ENCODE measurements at regions not wholly inside any gene's neighbourhood (a gene's known extent, or its start where the extent isn't known, plus 50 kb on each side); places are given as distances from the start of the nearest gene placed in this dataset.

DNA sequence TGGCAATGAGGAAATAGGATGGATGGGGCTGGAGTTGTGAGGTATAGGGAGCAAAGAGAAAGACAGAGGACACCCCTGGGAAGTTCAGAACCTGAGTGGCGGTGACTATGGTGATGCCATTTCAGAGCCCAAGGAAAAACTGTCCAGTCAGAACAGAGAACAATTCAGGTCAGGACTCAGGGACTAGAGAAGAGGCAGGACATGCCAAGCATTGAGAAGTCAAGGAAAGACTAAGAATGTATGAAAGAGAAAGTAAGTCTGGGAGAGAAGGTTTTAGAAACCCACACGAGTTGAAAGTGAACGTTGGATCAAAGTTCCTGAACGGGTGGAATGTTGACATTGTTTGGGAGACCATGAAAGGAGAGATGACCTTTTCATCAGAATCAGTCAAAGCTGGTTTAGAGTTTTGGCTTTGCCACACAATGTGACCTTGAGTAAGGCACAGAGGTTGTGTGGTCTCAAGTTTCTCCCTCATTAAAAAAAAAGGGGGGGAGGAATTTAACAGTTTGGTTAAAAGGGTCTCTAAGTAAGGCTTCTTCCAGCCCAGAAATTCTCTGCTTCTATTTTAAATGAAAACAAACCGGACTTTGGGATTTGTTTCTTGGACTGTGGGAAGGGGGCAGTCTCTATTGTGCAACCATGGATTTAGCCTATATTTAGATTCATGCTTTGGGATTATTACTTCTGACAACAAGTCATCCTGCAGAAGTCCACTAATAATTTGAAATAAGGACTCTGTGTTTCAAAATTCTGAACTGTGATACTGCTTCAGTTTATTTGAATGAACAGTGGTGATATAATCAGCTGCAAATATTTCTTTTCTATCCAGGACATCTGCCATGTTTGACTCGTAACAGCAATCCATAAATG lies 315.9 kb upstream of the TBL1XR1 start:
- no peak for DNase-seq (ENCODE audit: low read depth)

DNA sequence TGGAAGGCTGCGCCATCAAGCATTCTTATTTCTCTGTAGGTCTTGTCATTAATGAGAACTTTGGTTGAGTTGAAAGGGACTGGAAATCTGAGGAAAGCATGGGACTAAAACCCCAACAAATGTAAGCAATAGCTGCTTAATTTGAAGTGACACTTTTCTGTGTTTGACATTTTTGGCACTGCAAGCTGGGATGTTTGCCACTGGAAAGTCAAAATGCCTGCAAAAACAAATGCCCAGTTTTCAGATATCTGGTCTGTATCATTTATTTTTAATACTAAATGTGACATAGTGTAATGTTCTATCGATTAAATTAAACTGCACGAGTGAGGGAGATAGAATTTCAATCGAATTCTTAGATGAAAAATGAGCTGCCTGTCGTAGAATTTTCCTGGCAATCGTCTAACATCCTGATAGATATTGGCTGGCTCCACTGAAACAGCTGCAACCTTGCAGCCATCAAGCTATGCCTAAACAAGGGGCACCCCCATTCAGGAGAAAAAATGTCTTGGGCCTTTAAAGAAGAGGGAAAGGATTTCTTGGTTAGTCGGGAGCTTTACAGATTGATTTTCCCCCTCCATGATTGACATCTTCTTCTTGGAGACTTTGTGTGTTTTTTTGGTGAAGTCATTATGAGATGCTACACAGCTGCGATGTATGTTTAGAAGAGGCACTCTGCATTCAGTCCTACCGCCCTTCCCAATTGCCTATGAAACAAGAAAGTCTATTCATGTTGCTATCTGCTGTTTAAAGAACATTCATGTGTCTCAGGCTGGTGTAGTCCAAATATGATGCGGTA lies 316.7 kb upstream of the TBL1XR1 start:
- no peak for DNase-seq (ENCODE audit: low read depth)

GRCh38 chr3:177514611-177515499 lies 317.6 kb upstream of the TBL1XR1 start:
- no peak for DNase-seq (ENCODE audit: low read depth)

- no peak for DNase-seq (ENCODE audit: low read depth)
Observed at GRCh38 chr3:177515786-177516157, 318.5 kb upstream of the TBL1XR1 start.

GRCh38 chr3:177516158-177517011 lies 319.1 kb upstream of the TBL1XR1 start:
- no peak for DNase-seq (ENCODE audit: low read depth)

- DNase-seq (ENCODE audit: low read depth), result no peak
Observed at GRCh38 chr3:177517906-177518305, 320.6 kb upstream of the TBL1XR1 start.

- no peak for DNase-seq (ENCODE audit: low read depth)
Observed at GRCh38 chr3:177519588-177519987, 322.3 kb upstream of the TBL1XR1 start.

DNA sequence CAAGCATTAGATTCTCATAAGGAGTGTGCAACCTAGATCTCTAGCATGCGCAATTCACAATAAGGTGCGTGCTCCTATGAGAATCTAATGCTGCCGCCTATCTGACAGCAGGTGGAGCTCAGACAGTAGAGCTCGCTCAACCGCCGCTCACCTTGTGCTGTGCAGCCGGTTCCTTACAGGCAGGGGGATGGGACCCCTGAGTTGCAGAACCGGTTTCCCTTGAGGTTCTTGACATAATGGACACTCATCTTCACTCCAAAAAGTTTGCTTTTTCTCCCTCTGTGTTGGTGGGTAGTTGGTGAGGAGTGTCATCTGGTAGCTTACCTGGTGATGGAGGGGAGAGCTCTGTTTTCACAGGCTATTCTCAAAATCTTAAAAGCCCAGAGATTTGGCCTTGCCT lies 324.0 kb upstream of the TBL1XR1 start:
- no peak for DNase-seq (ENCODE audit: low read depth)

DNA sequence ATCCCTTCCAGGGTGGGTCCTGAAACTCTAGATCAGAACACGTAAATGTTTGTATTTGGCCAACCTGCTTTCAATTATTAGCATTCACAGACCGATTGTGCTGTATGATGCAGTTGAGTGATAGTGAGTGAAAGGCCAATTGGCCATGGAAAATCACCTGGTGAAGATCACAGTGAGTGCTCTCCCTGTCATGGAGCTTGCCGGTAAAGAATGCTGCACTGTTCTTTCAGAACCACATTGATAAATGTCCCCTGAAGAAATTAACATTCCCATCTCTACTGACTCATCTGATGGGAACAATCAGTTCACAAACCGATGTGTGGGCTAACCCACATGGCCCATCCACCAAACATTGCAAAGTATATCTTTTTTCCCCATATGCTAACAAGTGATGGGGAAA lies 324.8 kb upstream of the TBL1XR1 start:
- no peak for DNase-seq (ENCODE audit: low read depth)

DNA sequence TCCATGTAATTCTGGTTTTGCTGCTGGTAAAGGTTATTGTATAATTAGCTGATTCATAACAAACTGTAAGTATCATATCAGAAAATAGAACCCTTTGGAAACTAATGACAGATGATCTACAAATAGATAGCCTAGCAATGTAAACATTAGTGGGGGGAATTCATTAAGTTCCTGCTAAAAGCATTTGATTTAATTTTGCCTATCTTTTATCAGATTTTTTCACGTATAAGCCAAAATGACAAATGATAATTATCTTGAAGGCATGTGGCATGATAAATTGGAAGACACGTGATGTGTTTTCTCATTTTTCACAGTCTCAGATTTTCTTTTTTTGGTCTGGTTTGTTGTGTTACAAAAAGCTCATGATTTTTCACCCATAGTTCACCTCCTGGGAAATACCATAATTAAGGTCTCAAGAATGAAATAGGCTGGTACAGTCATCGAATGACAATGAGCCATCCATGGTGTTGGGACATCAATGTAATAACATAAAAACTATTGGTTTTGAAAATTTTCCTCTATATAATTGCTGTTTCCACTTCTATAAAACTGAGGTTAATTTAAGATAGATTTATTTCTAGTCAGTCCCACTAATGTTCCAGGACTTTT lies 325.9 kb upstream of the TBL1XR1 start:
- no peak for DNase-seq (ENCODE audit: low read depth)

GRCh38 chr3:177523872-177524438 lies 326.7 kb upstream of the TBL1XR1 start:
- DNase-seq (ENCODE audit: low read depth), result no peak

DNA sequence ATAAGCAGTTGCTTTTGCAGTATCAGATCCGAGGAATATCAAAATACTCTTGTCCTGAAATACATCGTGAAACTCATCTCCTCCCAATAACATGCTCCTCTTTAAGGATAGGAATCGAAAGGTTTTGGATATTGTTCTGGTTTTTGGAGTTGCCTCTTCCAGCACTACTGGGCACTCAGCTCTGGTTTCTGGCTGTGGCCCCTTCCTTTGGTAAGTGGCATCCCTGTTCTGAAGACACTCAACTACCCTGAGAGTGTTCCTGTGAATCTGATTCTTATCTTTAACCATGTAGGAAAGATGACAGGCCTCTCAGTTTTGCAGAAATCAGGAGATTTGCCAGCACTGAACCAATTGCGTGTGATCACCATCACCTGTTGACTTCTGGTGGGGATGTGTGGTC lies 327.5 kb upstream of the TBL1XR1 start:
- DNase-seq (ENCODE audit: low read depth), result no peak

DNA sequence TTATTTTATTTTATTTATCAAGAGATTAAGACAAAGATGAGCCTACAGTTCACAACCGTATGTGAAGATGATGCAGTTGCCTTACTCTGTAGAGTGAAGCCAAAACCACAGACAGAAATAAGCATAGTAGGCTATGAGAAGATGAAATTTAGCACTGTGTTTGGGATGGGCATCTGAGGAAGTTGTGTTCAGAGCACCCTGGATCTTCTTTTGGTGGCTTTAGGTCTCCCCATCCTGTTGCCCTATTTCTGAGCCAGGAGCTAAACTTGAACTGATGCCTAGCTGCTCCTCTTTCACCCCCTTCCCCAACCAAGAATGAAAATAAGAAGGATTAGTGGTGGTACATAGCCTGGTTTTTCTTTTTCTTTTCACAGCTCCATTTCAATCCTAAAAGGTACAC lies 328.1 kb upstream of the TBL1XR1 start:
- no peak for DNase-seq (ENCODE audit: low read depth)

- DNase-seq (ENCODE audit: low read depth), result no peak
Observed at GRCh38 chr3:177525987-177526712, 328.9 kb upstream of the TBL1XR1 start.

GRCh38 chr3:177527182-177527581 lies 329.9 kb upstream of the TBL1XR1 start:
- DNase-seq (ENCODE audit: low read depth), result no peak

- DNase-seq (ENCODE audit: low read depth), result no peak
Observed at GRCh38 chr3:177528306-177529070, 331.2 kb upstream of the TBL1XR1 start.

DNA sequence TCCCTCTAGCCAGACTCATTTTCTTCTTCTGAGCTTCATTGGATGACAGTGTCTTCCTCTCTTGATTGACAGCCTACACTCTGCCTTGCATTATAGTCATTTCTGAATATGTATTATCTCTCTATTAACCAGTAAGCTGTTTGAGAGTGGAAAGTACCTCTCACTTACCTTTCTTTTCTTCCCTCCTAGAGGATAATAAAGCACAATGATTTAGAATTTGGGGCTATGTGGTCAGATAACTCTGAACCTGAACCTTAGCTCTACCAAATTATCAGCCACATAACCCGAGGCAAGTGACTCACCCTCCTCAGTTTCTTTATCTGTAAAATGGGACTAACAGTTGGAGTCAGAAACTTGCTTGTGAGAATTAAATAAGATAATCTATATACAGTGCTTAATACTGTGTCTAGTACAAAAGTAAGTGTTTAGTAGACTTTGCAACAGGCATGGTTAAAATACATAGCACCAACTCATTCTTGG lies 331.8 kb upstream of the TBL1XR1 start:
- no peak for DNase-seq (ENCODE audit: low read depth)

- no peak for DNase-seq (ENCODE audit: low read depth)
Observed at GRCh38 chr3:177529716-177530335, 332.5 kb upstream of the TBL1XR1 start.

- DNase-seq (ENCODE audit: low read depth), result no peak
Observed at GRCh38 chr3:177530908-177531307, 333.6 kb upstream of the TBL1XR1 start.

Data from activated T-cell treated with anti-CD3 and anti-CD28 coated beads for 24 hours (primary cell).